NCI-H1048 (cell line): ENCODE measurements at regions not wholly inside any gene's neighbourhood (a gene's known extent, or its start where the extent isn't known, plus 50 kb on each side); places are given as distances from the start of the nearest gene placed in this dataset.
A peak's percentile ranks its signal among the peaks of the same experiment; 100 is the strongest.
"Not testable (repeated sequence)": the region's sequence is repeated elsewhere in the genome, so short reads cannot be mapped to it uniquely, and the experiment has no call there.

ENCODE experiments used
- DNase-seq: peaks from one replicate; lab custom pipeline; 2025; lab: John Stamatoyannopoulos, UW

DNA sequence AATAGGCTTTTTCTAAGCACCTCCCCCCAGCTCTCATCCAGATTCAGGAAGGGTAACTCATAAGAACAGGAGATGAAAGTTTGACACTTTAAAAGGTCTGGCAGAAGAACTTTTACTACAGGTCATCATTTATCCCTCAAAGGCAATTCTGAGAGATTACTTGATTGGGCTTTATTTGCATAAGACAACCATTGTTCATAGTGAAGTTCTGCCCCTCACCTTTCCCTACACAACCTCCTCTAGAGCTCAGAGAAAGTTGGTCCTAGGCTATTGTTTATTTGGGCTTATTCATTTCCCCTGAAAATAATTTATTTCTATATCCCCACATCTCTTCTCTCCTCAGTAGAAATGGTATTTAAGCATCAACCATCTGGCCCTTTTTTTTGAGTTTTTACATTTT, 568.4 kb downstream of the ZNF608 start:
- DNase-seq, result no peak

GRCh38 chr5:124176692-124177091, 569.7 kb downstream of the ZNF608 start:
- DNase-seq, result no peak

DNA sequence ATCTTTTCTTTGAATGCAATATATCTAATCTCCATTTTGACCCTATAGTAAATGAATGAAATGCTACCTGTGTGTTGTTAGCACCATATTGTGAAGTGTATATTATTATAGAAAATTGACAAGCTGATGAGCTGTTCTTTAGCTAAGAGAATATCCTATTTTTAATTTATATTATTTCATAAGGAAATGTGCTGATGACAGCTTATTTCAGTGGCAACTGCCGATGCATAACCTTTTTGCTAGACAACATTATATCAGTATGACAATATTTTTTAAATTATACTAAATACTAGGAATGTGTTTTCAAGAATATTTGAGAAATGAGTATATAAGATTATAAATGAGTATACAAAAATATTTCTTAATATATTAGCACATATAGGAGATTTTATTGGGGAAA, 573.1 kb downstream of the ZNF608 start:
- no peak for DNase-seq

DNA sequence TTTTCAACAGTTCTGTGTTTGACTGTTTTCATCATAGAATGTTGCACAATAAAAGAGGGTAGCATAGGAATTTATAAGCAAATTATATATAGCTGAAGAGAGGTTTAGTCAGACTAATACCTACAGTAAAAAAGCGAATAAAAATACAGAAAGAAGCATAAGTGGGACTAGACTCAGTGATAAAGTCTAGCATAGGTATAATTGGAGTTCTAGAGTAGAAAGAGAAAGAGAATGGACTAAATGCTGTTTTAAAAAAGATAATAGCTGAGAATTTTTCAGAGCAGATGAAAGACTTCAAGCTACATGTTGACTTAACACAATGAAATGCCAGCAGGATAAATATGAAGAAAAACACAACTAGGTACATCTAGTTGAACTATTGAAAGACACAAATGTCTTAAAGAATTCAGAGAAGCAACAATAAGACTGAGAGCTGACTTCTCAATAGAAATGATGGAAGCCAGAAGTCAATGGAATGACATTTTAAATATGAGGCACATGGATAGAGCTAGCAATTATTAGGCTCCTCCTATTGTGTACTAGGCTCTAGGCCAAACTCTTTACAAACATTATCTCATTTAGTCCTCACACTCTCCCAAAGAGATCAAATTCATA, 573.9 kb downstream of the ZNF608 start:
- DNase-seq, result no peak

DNA sequence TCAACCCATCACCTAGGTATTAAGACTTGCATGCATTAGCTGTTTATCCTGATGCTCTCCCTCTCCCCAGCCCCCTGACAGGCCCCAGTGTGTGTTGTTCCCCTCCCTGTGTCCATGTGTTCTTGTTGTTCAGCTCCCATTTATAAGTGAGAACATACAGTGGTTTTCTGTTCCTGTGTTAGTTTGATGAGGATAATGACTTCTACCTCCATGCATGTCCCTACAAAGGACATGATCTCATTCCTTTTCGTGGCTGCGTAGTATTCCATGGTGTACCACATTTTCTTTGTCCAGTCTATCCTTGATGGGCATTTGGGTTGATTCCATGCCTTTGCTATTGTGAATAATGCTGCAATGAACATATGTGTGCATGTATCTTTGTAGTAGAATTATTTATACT, 578.3 kb downstream of the ZNF608 start:
- DNase-seq, result not testable (repeated sequence)

DNA sequence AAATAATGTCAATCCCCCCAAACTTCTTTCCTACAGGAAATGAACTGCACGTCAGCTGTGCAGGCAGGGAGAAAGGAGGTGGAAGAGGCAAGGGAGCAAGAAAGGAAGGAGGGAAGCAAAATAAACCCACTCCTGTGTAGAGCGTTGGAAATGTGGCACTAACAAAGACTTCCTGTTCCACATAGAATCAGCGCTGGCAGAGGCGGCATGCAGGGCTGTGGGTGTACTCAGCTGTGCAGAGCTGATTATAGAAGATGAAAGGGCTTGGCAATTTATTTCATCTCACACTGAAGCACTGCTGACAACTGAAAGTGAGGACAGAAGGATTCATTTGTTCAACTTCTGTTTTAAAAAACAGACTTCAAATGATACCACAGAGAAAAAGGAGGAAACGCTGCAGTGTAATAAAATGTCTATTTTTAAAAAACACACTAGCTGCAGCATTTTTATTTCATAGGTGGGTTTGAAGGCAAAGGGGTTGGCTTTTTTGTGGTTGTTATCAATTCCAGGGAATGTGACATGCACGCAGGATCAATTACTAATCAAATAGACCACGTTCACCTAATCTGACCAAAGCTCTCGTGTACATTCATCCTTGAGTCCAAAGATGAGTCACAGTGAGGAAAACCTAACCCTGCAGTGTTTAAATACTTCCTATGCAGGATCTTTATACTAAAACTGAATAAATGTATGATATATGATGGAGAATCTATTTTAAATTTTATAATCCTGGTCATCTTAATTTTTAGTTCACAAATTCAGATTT, 583.5 kb downstream of the ZNF608 start:
- no peak for DNase-seq

- no peak for DNase-seq
Observed at GRCh38 chr5:124161266-124161665, 585.2 kb downstream of the ZNF608 start.

DNA sequence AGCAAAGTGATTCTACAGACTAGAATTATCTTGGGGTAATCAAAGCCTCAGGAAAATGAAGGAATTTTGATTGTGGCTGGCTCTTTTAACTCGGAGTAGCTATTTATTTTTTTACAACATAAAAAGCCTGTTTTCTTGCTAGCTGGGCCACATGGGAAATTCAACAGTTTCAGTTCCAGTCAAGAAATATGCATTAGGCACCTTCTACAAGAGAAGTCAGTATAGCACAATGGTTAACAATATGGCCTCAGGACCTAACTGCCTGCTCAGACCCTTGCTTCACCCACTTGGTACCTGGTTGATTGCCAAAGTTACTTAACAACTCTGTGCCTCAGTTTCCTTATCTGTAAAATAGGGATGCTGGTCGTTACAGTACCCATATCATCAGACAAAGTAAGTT, 586.2 kb downstream of the ZNF608 start:
- DNase-seq, result no peak

DNA sequence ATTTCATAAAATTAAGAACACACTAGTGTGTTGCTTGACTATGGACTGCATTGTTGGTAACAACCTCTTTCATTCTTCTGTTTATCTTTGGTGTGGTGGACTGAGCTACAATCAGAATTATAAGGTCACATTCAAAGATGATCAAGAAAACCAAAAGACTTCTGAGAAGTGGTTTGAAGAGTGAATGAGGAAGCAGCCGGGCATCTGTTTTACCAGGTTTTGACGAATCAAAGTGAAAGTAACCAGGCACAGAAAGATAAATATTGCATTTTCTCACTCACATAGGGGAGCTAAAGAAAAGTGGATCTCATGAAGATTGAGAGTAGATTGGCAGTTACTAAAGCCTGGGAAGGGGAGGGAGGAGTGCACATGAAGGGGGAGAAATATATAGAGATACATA, 589.1 kb downstream of the ZNF608 start:
- DNase-seq, result no peak

DNA sequence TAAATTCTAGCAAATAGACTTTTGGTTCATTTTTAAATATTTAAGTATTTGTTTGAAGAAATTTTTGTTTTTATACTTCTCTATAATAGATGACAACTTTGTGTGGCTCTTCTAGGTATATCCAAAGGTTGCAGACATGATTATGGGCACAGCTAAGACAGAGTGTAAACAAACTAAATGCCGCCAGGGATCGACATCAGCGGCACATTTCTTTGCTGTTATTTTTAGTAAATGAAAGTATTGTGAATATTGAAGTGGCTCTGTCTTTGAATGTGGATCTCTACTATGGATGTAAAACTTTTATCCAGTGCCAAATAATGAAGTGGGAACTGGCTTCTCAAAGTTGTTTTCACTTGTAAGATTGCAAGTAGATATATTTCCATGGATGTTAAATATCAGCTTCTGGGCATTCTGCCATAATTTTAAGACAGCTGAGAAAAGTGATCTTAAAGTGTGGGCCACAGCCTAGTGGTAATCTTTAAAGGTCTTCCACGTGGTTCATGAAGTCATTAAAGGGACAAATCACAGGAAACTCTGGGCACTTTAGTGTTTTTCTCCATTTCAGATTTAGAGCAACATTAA, 589.9 kb downstream of the ZNF608 start:
- no peak for DNase-seq

DNA sequence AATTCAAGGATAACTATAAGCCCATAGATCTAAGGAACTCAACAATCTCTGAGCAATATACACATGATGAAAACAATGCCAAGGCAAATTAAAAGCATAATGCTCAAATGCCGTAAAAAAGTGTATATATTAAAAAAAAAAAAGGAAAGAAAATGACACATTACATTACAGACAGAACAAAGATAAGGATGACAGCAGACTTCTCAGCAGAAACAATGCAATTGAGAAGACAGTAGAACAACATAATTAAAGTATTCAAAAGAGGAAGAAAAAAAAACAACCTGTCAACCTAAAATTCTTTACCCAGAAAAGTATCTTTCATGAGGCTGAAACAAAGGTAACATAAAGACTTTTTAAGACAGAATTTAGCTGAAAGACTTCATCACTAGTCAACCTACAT, 591.7 kb downstream of the ZNF608 start:
- DNase-seq, result no peak

DNA sequence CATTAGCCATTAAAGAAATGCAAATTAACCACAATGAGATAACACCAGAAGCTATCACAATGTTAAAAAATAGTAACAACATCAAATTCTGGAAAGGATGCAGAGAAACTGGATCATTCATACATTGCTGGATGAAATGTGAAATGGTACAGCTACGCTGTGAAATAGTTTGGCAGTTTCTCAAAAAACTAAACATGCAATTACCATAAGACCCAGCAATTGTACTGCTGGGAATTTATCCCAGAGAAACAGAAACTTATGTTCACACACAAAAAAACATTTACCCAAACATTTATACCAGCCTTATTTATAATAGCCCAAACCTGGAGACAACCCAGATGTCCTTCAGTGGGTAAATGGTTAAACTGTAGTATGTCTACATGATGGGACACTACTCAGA, 592.9 kb downstream of the ZNF608 start:
- DNase-seq, result no peak

- DNase-seq, result no peak
Observed at GRCh38 chr5:124148574-124148973, 597.9 kb downstream of the ZNF608 start.

GRCh38 chr5:124140060-124140459, 606.4 kb downstream of the ZNF608 start:
- DNase-seq, result no peak

DNA sequence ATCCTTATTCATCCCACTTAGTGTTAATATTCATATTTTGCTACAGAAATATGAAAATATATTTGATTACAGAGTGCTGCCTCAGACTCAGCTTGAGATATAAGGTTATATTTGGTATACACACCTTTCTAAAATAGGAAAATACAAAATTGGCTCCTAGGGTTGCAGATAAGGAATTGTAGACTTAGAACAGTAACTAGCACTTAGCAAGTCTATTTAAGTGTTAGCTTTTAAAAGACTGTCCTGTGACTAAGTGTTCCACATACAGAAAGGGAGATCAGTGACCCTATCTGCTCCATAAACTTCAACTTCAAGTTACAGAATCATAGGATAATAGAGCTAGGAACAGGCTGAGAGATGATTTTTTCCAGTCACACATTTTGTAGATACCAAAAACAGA, 607.0 kb downstream of the ZNF608 start:
- DNase-seq, result no peak

- peak; percentile 63 for DNase-seq
Observed at GRCh38 chr5:124136609-124137008, 609.8 kb downstream of the ZNF608 start.

GRCh38 chr5:124134941-124135340, 611.5 kb downstream of the ZNF608 start:
- DNase-seq, result no peak

DNA sequence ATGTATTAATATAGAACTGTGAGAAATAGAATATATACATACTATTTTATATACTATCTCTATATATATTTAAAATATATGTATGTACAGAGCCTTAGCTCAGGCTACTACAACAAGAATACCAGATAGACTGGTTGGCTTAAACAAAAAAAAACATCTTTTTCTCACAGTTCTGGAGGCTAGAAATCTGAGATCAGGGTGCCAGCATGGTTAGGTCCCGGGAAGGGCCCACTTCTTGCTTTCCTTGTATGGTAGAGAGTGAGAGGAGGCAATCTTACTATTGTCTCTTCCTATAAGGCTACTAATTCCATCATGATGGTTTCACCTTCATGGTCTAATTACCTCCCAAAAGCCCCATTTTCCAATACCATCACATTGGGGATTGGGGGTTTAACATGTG, 613.0 kb downstream of the ZNF608 start:
- no peak for DNase-seq

- DNase-seq, result no peak
Observed at GRCh38 chr5:124132843-124133242, 613.6 kb downstream of the ZNF608 start.

- DNase-seq, result no peak
Observed at GRCh38 chr5:124131466-124131865, 615.0 kb downstream of the ZNF608 start.

DNA sequence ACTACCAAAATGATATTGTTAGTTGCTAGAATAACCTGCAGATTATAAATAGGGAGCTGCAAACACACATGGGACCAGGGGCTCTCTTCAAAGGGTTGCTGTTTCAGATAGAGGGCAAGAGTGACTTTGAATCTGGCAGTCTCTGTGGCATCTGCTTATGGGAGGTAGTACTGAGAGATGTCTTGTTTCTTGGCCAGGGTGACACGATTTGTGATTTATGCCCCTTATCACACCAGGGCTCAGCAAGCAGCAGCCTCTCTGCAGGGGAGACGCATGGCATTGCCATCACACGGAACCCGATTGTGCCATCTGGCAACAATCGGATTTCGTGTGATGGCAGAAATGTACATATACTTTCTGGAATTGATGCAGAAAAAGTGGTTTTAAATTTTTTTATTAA, 615.6 kb downstream of the ZNF608 start:
- DNase-seq, result no peak

- DNase-seq, result no peak
Observed at GRCh38 chr5:124128867-124129266, 616.9 kb downstream of the CSNK1G3 start.

DNA sequence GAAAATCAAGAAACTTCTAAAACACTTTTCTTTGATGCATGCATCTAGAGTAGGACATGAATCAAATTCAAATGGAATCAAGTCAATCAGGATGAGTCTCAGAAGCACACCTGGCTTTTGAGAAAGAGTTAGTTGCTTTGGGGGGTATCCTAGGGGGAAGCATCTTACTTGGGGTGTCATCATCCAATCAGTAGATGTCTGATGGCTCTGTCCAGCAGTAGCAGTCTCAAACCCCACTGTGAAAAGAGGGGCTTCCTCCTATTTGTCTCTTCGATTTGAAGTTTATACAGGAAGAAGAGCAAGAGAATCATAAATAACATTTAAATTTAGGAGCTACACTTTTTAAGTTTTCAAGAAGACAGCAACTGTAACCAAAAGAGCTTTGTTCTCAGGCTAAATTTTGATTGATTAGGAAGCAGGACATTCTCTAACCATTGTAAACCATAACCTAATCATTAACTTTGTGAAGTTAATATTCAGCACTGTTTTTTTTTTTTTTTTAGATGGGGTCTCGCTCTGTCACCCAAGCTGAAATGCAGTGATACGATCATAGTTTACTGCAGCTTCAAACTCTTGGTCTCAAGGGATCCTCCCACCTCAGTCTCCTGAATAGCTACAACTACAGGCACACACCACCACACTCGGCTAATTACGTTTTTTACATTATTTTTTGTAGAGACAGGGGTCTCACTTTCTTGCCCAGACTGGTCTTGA, 614.7 kb downstream of the CSNK1G3 start:
- no peak for DNase-seq
